PC-9 (cell line): ENCODE measurements at regions not wholly inside any gene's neighbourhood (a gene's known extent, or its start where the extent isn't known, plus 50 kb on each side); places are given as distances from the start of the nearest gene placed in this dataset.

ENCODE experiments used
- BruUV-seq: library from RNA; stranded (reverse); fragments of 400-500 nt; replicated peaks from 2 replicates; lab custom pipeline; 2021; lab: Mats Ljungman, UMichigan
- CTCF ChIA-PET: fragments of 300-600 bp; sonication (Branson Sonifier 250); formaldehyde crosslinking; loops from one replicate; lab custom pipeline; 2022; ENCODE audit warnings: antibody characterized with exemption; lab: Charles Lee
- POLR2A ChIA-PET: fragments of 300-600 bp; sonication (Branson Sonifier 250); formaldehyde crosslinking; loops from one replicate; lab custom pipeline; 2022; ENCODE audit warnings: antibody characterized with exemption; ENCODE audit not compliant: unreplicated experiment; lab: Charles Lee
- DNase-seq, 2 experiments: peaks; one replicate each; pipeline versions ENCODE4 v3.0.0 to v3.0.0-alpha.2; 2015 to 2022; ENCODE audit warnings: mixed read lengths in 1 of 2
- H2AFZ ChIP-seq: fragments of 200-600 bp; sonication (generic); 2 replicates; pipeline ENCODE4 v1.8.1; 2017; ENCODE audit warnings: antibody characterized with exemption
- H3F3A ChIP-seq: fragments of 200-600 bp; sonication (generic); 2 replicates; pipeline ENCODE4 v1.8.1; 2017; ENCODE audit warnings: antibody characterized with exemption, mild to moderate bottlenecking, low read depth; ENCODE audit not compliant: insufficient read depth
- H3K27ac ChIP-seq: fragments of 200-600 bp; sonication (generic); 2 replicates; pipeline ENCODE4 v1.6.1; 2016; ENCODE audit warnings: mixed run types
- H3K27me3 ChIP-seq: fragments of 200-600 bp; sonication (generic); 2 replicates; pipeline ENCODE4 v1.6.1; 2016; ENCODE audit warnings: low read depth, mixed run types; ENCODE audit not compliant: insufficient read depth
- H3K36me3 ChIP-seq: fragments of 200-600 bp; sonication (generic); 2 replicates; pipeline ENCODE4 v1.6.1; 2016; ENCODE audit warnings: low read depth, mixed run types
- H3K4me1 ChIP-seq: fragments of 200-600 bp; sonication (generic); replicated peaks from 2 replicates; pipeline ENCODE4 v1.6.1; 2016; ENCODE audit warnings: mixed run types; ENCODE audit not compliant: insufficient read depth
- H3K4me2 ChIP-seq: fragments of 200-600 bp; sonication (generic); 2 replicates; pipeline ENCODE4 v1.6.1; 2017; ENCODE audit warnings: mixed run types
- H3K4me3 ChIP-seq: fragments of 200-600 bp; sonication (generic); 2 replicates; pipeline ENCODE4 v1.6.1; 2016; ENCODE audit warnings: mixed run types
- H3K79me2 ChIP-seq: fragments of 200-600 bp; sonication (generic); 2 replicates; pipeline ENCODE4 v1.6.1; 2017; ENCODE audit warnings: low read depth, mixed run types
- H3K9me2 ChIP-seq: fragments of 200-600 bp; sonication (generic); 2 replicates; pipeline ENCODE4 v1.8.1; 2017; ENCODE audit warnings: mild to moderate bottlenecking; ENCODE audit not compliant: insufficient read depth
- H3K9me3 ChIP-seq: fragments of 200-600 bp; sonication (generic); 2 replicates; pipeline ENCODE4 v1.8.1; 2016; ENCODE audit warnings: low read depth; ENCODE audit not compliant: insufficient read depth
- H4K20me1 ChIP-seq: fragments of 200-600 bp; sonication (generic); 2 replicates; pipeline ENCODE4 v1.8.1; 2017; ENCODE audit not compliant: insufficient read depth
- EZH2 ChIP-seq: fragments of 200-600 bp; sonication (generic); IDR thresholded peaks from 2 replicates; pipeline ENCODE4 v1.8.0; 2017; ENCODE audit warnings: antibody characterized with exemption, low read depth
- intact Hi-C: fragments of 100-400 bp; cut with micrococcal nuclease; formaldehyde crosslinking; loops from one replicate; pipeline ENCODE4 v1.10.0; 2022; ENCODE audit not compliant: unreplicated experiment
- TF ChIP-seq, protein P1 (sequence below): fragments of 200-600 bp; sonication (generic); conservative IDR thresholded peaks from 2 replicates; pipeline ENCODE4 v1.6.1; 2017; ENCODE audit warnings: mixed run types, antibody characterized with exemption, mild to moderate bottlenecking, moderate library complexity

DNA sequence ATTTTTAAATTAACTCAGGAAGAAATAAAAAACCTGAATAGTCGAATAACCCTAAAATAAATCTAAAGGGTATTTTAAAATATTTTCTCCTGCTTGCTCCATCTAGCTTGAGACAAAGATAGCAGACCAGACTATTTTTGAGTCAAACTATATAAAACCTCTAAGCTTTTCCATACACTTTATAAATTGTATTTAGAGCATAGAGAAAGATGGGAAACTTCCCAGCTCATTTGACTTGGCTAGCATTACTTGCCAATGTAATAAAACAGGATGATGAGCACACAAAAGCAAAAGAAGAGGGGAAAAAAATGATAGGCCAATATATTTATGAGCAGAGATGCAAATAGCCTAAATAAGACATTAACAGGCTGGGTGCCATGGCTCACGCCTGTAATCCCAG is 117.1 kb downstream of the ANAPC4 start:
- intact Hi-C loops: no loop called here
- TF ChIP-seq EZH2: no peak
- TF ChIP-seq, protein P1, sequence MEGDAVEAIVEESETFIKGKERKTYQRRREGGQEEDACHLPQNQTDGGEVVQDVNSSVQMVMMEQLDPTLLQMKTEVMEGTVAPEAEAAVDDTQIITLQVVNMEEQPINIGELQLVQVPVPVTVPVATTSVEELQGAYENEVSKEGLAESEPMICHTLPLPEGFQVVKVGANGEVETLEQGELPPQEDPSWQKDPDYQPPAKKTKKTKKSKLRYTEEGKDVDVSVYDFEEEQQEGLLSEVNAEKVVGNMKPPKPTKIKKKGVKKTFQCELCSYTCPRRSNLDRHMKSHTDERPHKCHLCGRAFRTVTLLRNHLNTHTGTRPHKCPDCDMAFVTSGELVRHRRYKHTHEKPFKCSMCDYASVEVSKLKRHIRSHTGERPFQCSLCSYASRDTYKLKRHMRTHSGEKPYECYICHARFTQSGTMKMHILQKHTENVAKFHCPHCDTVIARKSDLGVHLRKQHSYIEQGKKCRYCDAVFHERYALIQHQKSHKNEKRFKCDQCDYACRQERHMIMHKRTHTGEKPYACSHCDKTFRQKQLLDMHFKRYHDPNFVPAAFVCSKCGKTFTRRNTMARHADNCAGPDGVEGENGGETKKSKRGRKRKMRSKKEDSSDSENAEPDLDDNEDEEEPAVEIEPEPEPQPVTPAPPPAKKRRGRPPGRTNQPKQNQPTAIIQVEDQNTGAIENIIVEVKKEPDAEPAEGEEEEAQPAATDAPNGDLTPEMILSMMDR: no peak
- Histone ChIP-seq H3K27ac (no peak overlapping the region), H3K4me2 (no peak overlapping the region), H3K36me3 (no peaks in the 10 kb centered on the region), H3K9me3 (no peaks in the 10 kb centered on the region), H3K9me2 (no peaks in the 10 kb centered on the region), H3K4me3 (no peak overlapping the region), H3K27me3 (no peaks in the 10 kb centered on the region), H3F3A (no peaks in the 10 kb centered on the region), H4K20me1 (no peaks in the 10 kb centered on the region), H2AFZ (no peak overlapping the region), H3K79me2 (no peaks in the 10 kb centered on the region), H3K4me1 (no peaks in the 10 kb centered on the region)
- POLR2A ChIA-PET: no interaction called here
- no TSS peak for BruUV-seq
- CTCF ChIA-PET: no interaction called here
- no peak for DNase-seq

DNA sequence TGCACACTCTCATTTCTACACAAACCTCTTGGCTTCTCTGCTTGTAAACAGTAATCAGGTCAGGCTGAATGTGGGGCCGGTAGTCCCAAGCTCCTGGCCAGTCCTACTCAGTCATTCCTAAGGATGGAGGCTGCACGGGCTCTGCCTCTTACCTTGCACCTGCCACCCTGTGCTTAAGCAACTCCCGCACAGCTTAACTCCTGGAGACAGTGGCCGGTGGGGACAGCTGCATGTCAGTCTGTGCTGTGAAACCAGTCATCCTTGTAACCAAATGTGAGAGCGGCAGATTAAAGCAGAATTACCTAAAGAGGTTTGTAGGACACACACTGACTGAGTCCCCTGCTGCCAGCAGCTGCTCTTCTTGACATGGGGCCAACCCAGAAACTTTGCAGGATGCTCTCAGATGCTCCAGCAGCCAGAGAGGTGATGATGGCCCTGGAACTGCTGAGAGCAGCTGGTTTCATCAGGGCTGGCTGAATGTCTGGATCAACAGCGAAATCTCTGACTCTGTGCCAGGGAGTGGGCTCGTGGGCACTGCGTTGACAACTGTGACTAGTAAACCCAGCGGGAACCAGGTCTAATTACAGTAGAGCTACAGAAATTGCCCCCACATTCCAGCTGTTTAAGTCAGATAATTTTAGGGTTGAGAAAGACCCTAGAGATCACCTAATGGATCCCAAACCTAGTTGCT is 123.7 kb downstream of the ANAPC4 start:
- Histone ChIP-seq H2AFZ (no peak overlapping the region), H3K36me3 (no peaks in the 10 kb centered on the region), H4K20me1 (no peaks in the 10 kb centered on the region), H3K4me3 (no peak overlapping the region), H3K4me1 (no peaks in the 10 kb centered on the region), H3K9me3 (no peaks in the 10 kb centered on the region), H3K27ac (no peak overlapping the region), H3K4me2 (no peak overlapping the region), H3K27me3 (no peaks in the 10 kb centered on the region), H3K79me2 (no peaks in the 10 kb centered on the region), H3F3A (no peaks in the 10 kb centered on the region), H3K9me2 (no peaks in the 10 kb centered on the region)
- intact Hi-C loops: no loop called here
- no TSS peak for BruUV-seq
- no peak for TF ChIP-seq EZH2
- DNase-seq: no peak
- CTCF ChIA-PET: no interaction called here
- POLR2A ChIA-PET: no interaction called here

DNA sequence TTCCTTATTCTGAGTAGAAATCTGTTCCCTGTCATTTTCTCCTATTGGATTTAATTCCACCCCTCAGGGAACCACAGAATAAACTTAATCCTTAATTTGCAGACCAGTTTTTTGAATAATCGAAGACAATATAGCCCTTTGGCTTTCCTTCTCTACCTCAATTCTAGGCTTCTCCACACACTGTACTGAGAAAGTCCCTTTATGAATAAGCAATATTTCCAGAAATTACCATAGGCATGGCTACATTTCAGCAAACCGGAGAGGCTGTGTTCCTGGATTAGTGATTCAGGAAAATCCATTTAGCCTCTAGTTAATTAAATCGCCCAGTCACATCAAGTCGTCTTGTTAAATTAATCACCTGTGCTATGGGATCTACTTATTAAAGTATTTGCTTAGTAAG is 125.1 kb downstream of the ANAPC4 start:
- ChIA-PET CTCF (no interaction called here), POLR2A (no interaction called here)
- no TSS peak for BruUV-seq
- H3K4me2 ChIP-seq: no peak overlapping the region
- TF ChIP-seq, protein P1: no peak
- TF ChIP-seq EZH2: no peak
- H2AFZ ChIP-seq: no peak overlapping the region
- intact Hi-C loops: no loop called here
- no peak overlapping the region for H3K27ac ChIP-seq
- no peaks in the 10 kb centered on the region for H3K9me3 ChIP-seq
- no peaks in the 10 kb centered on the region for H3K27me3 ChIP-seq
- no peaks in the 10 kb centered on the region for H3K4me1 ChIP-seq
- no peaks in the 10 kb centered on the region for H3K79me2 ChIP-seq
- no peaks in the 10 kb centered on the region for H3K9me2 ChIP-seq
- no peaks in the 10 kb centered on the region for H4K20me1 ChIP-seq
- no peaks in the 10 kb centered on the region for H3F3A ChIP-seq
- H3K36me3 ChIP-seq: no peaks in the 10 kb centered on the region
- no peak for DNase-seq
- no peak overlapping the region for H3K4me3 ChIP-seq

DNA sequence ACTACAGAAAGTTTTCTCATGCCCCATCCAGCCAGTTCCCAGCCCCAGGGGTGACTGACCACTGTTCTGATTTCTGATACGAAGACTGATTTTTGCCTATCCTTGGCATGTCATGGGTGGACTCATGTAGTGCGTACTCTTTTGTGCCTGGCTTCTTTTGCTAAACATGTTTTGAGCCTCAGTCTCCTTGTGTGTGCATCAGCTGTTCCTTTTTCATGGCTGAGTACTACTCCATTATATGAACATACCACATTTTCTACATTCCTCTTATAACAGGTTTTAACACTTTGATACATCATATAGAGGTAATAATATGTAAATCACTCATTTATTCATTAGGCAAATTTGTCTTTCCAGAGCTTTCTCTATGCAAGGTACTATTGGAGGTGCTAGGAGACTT is 126.7 kb downstream of the ANAPC4 start:
- no peaks in the 10 kb centered on the region for H3K9me2 ChIP-seq
- H2AFZ ChIP-seq: no peak overlapping the region
- no peak overlapping the region for H3K4me3 ChIP-seq
- intact Hi-C loops: no loop called here
- H3K36me3 ChIP-seq: no peaks in the 10 kb centered on the region
- BruUV-seq: no TSS peak
- no peak for DNase-seq
- H4K20me1 ChIP-seq: no peaks in the 10 kb centered on the region
- no peaks in the 10 kb centered on the region for H3K9me3 ChIP-seq
- no peaks in the 10 kb centered on the region for H3K79me2 ChIP-seq
- no peaks in the 10 kb centered on the region for H3F3A ChIP-seq
- TF ChIP-seq EZH2: no peak
- TF ChIP-seq, protein P1: no peak
- H3K27ac ChIP-seq: no peak overlapping the region
- no peaks in the 10 kb centered on the region for H3K4me1 ChIP-seq
- H3K27me3 ChIP-seq: no peaks in the 10 kb centered on the region
- no peak overlapping the region for H3K4me2 ChIP-seq
- ChIA-PET CTCF (no interaction called here), POLR2A (no interaction called here)
